Breast epithelium (tissue), 3 donors: ENCODE measurements at regions not wholly inside any gene's neighbourhood (a gene's known extent, or its start where the extent isn't known, plus 50 kb on each side); places are given as distances from the start of the nearest gene placed in this dataset.

Source experiments
- POLR2A ChIP-seq: fragments of 450-650 bp; IDR thresholded peaks from one replicate; pipeline ENCODE4 v1.6.1; 2016; ENCODE audit warnings: antibody characterized with exemption, mild to moderate bottlenecking, moderate library complexity
- POLR2AphosphoS5 ChIP-seq, 3 donors: sonication (generic); formaldehyde crosslinking; IDR thresholded peaks; one replicate each; pipeline ENCODE4 v1.6.1; 2017; ENCODE audit warnings: antibody characterized with exemption in 3 of 3
- TF ChIP-seq, protein P1 (sequence below), 3 donors: fragments of 450-650 bp; IDR thresholded peaks; one replicate each; pipeline ENCODE4 v1.5.1; 2016 to 2017; ENCODE audit warnings: antibody characterized with exemption in 3 of 3, mild to moderate bottlenecking in 3 of 3, moderate library complexity in 3 of 3

DNA sequence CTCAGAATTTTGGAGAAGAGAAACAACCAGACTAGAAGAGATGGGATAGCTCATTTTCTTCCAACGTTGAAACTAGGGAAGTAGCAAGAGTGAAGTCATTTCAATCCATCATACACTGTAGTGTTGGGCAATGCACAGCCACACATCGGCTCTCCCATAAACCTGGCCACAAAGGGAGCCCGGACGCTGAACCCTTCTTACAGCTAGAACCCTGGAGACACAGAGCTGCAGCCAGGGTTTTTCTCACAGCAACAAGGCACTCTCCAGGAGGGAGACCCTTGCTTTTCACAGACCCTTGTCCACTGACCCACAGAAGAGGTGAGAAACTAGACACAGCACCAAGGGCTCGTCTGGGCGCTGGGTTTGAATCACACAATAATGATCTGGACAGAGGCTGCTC lies 101.4 kb upstream of the FSTL4 start:
- TF ChIP-seq, protein P1, sequence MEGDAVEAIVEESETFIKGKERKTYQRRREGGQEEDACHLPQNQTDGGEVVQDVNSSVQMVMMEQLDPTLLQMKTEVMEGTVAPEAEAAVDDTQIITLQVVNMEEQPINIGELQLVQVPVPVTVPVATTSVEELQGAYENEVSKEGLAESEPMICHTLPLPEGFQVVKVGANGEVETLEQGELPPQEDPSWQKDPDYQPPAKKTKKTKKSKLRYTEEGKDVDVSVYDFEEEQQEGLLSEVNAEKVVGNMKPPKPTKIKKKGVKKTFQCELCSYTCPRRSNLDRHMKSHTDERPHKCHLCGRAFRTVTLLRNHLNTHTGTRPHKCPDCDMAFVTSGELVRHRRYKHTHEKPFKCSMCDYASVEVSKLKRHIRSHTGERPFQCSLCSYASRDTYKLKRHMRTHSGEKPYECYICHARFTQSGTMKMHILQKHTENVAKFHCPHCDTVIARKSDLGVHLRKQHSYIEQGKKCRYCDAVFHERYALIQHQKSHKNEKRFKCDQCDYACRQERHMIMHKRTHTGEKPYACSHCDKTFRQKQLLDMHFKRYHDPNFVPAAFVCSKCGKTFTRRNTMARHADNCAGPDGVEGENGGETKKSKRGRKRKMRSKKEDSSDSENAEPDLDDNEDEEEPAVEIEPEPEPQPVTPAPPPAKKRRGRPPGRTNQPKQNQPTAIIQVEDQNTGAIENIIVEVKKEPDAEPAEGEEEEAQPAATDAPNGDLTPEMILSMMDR (IDR thresholded peaks at IDR 0.05) = no peak
- TF ChIP-seq POLR2A (no peak), POLR2AphosphoS5 (IDR thresholded peaks at IDR 0.05) (no peak)
